ENCODE measurements at regions not wholly inside any gene's neighbourhood (a gene's known extent, or its start where the extent isn't known, plus 50 kb on each side); places are given as distances from the start of the nearest gene placed in this dataset.

- TF ChIP-seq EZH2phosphoT487 (IDR thresholded peaks at IDR 0.05; ENCODE audit: low read depth, severe bottlenecking, unreplicated experiment) (no peak), CTCF (IDR thresholded peaks at IDR 0.05; ENCODE audit: poor library complexity) (no peak)
Measured at GRCh38 chr10:120744040-120744439, 107.1 kb upstream of the WDR11 start.

Measured in hepatocyte (in vitro differentiated cells).